Fibroblast of the aortic adventitia (primary cell): ENCODE measurements at regions not wholly inside any gene's neighbourhood (a gene's known extent, or its start where the extent isn't known, plus 50 kb on each side); places are given as distances from the start of the nearest gene placed in this dataset.

ENCODE experiments used
- DNase-seq: peaks from one replicate; pipeline ENCODE4 v3.0.0-alpha.2; 2010; ENCODE audit warnings: low read depth
- H3K4me3 ChIP-seq: 2 replicates; pipeline ENCODE4 v1.5.1; 2011; ENCODE audit warnings: low read depth, mild to moderate bottlenecking, control low read depth, low read length, moderate library complexity
- CTCF ChIP-seq: IDR thresholded peaks from 2 replicates; pipeline ENCODE4 v1.5.1; 2011; ENCODE audit warnings: mild to moderate bottlenecking, low read length, control low read depth, inconsistent platforms; ENCODE audit not compliant: insufficient read depth

GRCh38 chr13:106232681-106233080 lies 302.8 kb downstream of the EFNB2 start:
- no peak for DNase-seq
- H3K4me3 ChIP-seq = no peak overlapping the region
- no peak for TF ChIP-seq CTCF

GRCh38 chr13:106230450-106230849 lies 305.0 kb downstream of the EFNB2 start:
- H3K4me3 ChIP-seq = no peak overlapping the region
- TF ChIP-seq CTCF = no peak

GRCh38 chr13:106225126-106225525 lies 310.3 kb downstream of the EFNB2 start:
- H3K4me3 ChIP-seq = no peak overlapping the region
- no peak for DNase-seq
- TF ChIP-seq CTCF = no peak

More at GRCh38 chr13:106230450-106230849, 305.0 kb downstream of the EFNB2 start:
- DNase-seq = peak; percentile 4

- no peak overlapping the region for H3K4me3 ChIP-seq
- TF ChIP-seq CTCF = no peak
- no peak for DNase-seq
Measured at GRCh38 chr13:106220211-106220610, 315.3 kb downstream of the EFNB2 start.

GRCh38 chr13:106213028-106213757 lies 322.3 kb downstream of the EFNB2 start:
- no peak for TF ChIP-seq CTCF
- H3K4me3 ChIP-seq = no peak overlapping the region
- DNase-seq = no peak

GRCh38 chr13:106212386-106213010 lies 323.0 kb downstream of the EFNB2 start:
- no peak overlapping the region for H3K4me3 ChIP-seq
- TF ChIP-seq CTCF = no peak
- DNase-seq = no peak

- no peak overlapping the region for H3K4me3 ChIP-seq
- peak; percentile 1 for DNase-seq
- TF ChIP-seq CTCF = no peak
Measured at GRCh38 chr13:106210324-106210723, 325.1 kb downstream of the EFNB2 start.
